SU-DHL-6 (cell line): ENCODE measurements at regions not wholly inside any gene's neighbourhood (a gene's known extent, or its start where the extent isn't known, plus 50 kb on each side); places are given as distances from the start of the nearest gene placed in this dataset.
"Not testable (repeated sequence)": the region's sequence is repeated elsewhere in the genome, so short reads cannot be mapped to it uniquely, and the experiment has no call there.

Experiments used
- H2AFZ ChIP-seq: fragments of 200-600 bp; sonication (generic); 2 replicates; pipeline ENCODE4 v1.6.1; 2014; ENCODE audit warnings: low read depth, mild to moderate bottlenecking, moderate library complexity, mixed read lengths, antibody characterized with exemption, low read length; ENCODE audit not compliant: severe bottlenecking
- H3F3A ChIP-seq: fragments of 200-600 bp; shearing (Covaris generic); 2 replicates; pipeline ENCODE4 v1.6.0; 2016; ENCODE audit warnings: antibody characterized with exemption, mild to moderate bottlenecking; ENCODE audit not compliant: insufficient read depth
- H3K27ac ChIP-seq: fragments of 200-600 bp; sonication (generic); 2 replicates; pipeline ENCODE4 v1.5.1; 2016; ENCODE audit warnings: low read depth, mild to moderate bottlenecking, low read length, moderate library complexity, mixed read lengths
- H3K27me3 ChIP-seq: fragments of 200-600 bp; sonication (generic), shearing (Covaris generic); 2 replicates; pipeline ENCODE4 v1.6.0; 2014; ENCODE audit warnings: mild to moderate bottlenecking, low read length
- H3K36me3 ChIP-seq: fragments of 200-600 bp; sonication (generic); 2 replicates; pipeline ENCODE4 v1.6.1; 2014; ENCODE audit warnings: mild to moderate bottlenecking, low read length, mixed read lengths
- H3K4me2 ChIP-seq: fragments of 300-600, 200-600 bp; shearing (Covaris generic), sonication (generic); 2 replicates; pipeline ENCODE4 v1.6.0; 2014; ENCODE audit warnings: low read length, low read depth, mild to moderate bottlenecking; ENCODE audit not compliant: poor library complexity, severe bottlenecking
- H3K4me3 ChIP-seq: fragments of 200-600 bp; sonication (generic); 2 replicates; pipeline ENCODE4 v1.5.1; 2014; ENCODE audit warnings: antibody characterized with exemption, low read length, mild to moderate bottlenecking, mixed read lengths; ENCODE audit not compliant: insufficient read depth, poor library complexity, severe bottlenecking
- H3K79me2 ChIP-seq: fragments of 200-600 bp; sonication (generic); 2 replicates; pipeline ENCODE4 v1.6.1; 2014; ENCODE audit warnings: mild to moderate bottlenecking, low read length, moderate library complexity; ENCODE audit not compliant: insufficient read depth
- H3K9ac ChIP-seq: fragments of 200-600 bp; sonication (generic); 2 replicates; pipeline ENCODE4 v1.7.0; 2014; ENCODE audit warnings: mild to moderate bottlenecking, low read length
- H3K9me2 ChIP-seq: fragments of 200-600 bp; sonication (generic); replicated peaks from 2 replicates; pipeline ENCODE4 v1.6.1; 2014; ENCODE audit warnings: low read length; ENCODE audit not compliant: insufficient read depth
- H3K9me3 ChIP-seq: fragments of 200-600 bp; sonication (generic); 2 replicates; pipeline ENCODE4 v1.6.1; 2014; ENCODE audit warnings: low read length, mixed read lengths; ENCODE audit not compliant: insufficient read depth
- H4K20me1 ChIP-seq: fragments of 200-600 bp; sonication (generic); 2 replicates; pipeline ENCODE4 v1.6.1; 2014; ENCODE audit warnings: low read depth, mild to moderate bottlenecking, antibody characterized with exemption, low read length, moderate library complexity, mixed read lengths
- CTCF ChIP-seq: fragments of 200-600 bp; sonication (generic); IDR thresholded peaks from one replicate; pipeline ENCODE4 v1.5.1; 2017; ENCODE audit warnings: antibody characterized with exemption, mild to moderate bottlenecking, low read length, moderate library complexity; ENCODE audit not compliant: insufficient read depth, poor library complexity, severe bottlenecking
- EZH2phosphoT487 ChIP-seq: fragments of 200-600 bp; sonication (generic), shearing (Covaris generic); conservative IDR thresholded peaks from 2 replicates; pipeline ENCODE4 v1.6.1; 2018; ENCODE audit warnings: mild to moderate bottlenecking, antibody characterized with exemption, low read length, moderate library complexity, mixed read lengths

GRCh38 chr6:121733234-121733633 lies 297.8 kb downstream of the GJA1 start:
- no peak overlapping the region for H3K9ac ChIP-seq
- no peaks in the 10 kb centered on the region for H3K9me3 ChIP-seq
- H3K79me2 ChIP-seq = no peaks in the 10 kb centered on the region
- H2AFZ ChIP-seq = no peak overlapping the region
- no peak for TF ChIP-seq EZH2phosphoT487
- no peak for TF ChIP-seq CTCF
- H3K4me3 ChIP-seq = no peak overlapping the region
- no peaks in the 10 kb centered on the region for H3K9me2 ChIP-seq
- no peaks in the 10 kb centered on the region for H3F3A ChIP-seq
- H4K20me1 ChIP-seq = no peaks in the 10 kb centered on the region
- H3K27me3 ChIP-seq = no peaks in the 10 kb centered on the region
- no peak overlapping the region for H3K27ac ChIP-seq
- no peak overlapping the region for H3K4me2 ChIP-seq
- H3K36me3 ChIP-seq = no peaks in the 10 kb centered on the region

GRCh38 chr6:121740188-121740587 lies 304.7 kb downstream of the GJA1 start:
- not testable (repeated sequence) for H3K9me3 ChIP-seq, H3K4me2 ChIP-seq, H3K9ac ChIP-seq, H3K9me2 ChIP-seq, H2AFZ ChIP-seq, H3F3A ChIP-seq, H3K27me3 ChIP-seq, H3K36me3 ChIP-seq, H3K4me3 ChIP-seq, H3K79me2 ChIP-seq, H4K20me1 ChIP-seq, H3K27ac ChIP-seq

GRCh38 chr6:121743691-121744090 lies 308.2 kb downstream of the GJA1 start:
- no peak overlapping the region for H3K4me2 ChIP-seq

GRCh38 chr6:121748376-121748775 lies 312.9 kb downstream of the GJA1 start:
- Histone ChIP-seq H2AFZ (no peak overlapping the region), H3K9me2 (no peaks in the 10 kb centered on the region), H3K79me2 (no peaks in the 10 kb centered on the region), H3K27me3 (no peaks in the 10 kb centered on the region), H3K27ac (no peak overlapping the region), H3F3A (no peaks in the 10 kb centered on the region), H3K4me2 (no peak overlapping the region), H3K9ac (no peak overlapping the region), H3K4me3 (no peak overlapping the region), H3K36me3 (no peaks in the 10 kb centered on the region), H3K9me3 (no peaks in the 10 kb centered on the region), H4K20me1 (no peaks in the 10 kb centered on the region)
- TF ChIP-seq CTCF (no peak), EZH2phosphoT487 (no peak)

More at GRCh38 chr6:121743691-121744090, 308.2 kb downstream of the GJA1 start:
- H3K36me3 ChIP-seq = no peaks in the 10 kb centered on the region
- no peaks in the 10 kb centered on the region for H3K79me2 ChIP-seq
- H3F3A ChIP-seq = no peaks in the 10 kb centered on the region
- no peaks in the 10 kb centered on the region for H4K20me1 ChIP-seq
- H3K27me3 ChIP-seq = no peaks in the 10 kb centered on the region
- TF ChIP-seq EZH2phosphoT487 (no peak), CTCF (no peak)
- H3K9me3 ChIP-seq = no peaks in the 10 kb centered on the region
- no peak overlapping the region for H3K4me3 ChIP-seq
- H3K9me2 ChIP-seq = no peaks in the 10 kb centered on the region
- H3K9ac ChIP-seq = no peak overlapping the region
- no peak overlapping the region for H3K27ac ChIP-seq
- no peak overlapping the region for H2AFZ ChIP-seq
